SK-N-SH (cell line): ENCODE measurements at regions not wholly inside any gene's neighbourhood (a gene's known extent, or its start where the extent isn't known, plus 50 kb on each side); places are given as distances from the start of the nearest gene placed in this dataset.

Source experiments
- CTCF ChIA-PET: fragments of 300-600, 350-600 bp; formaldehyde crosslinking; extraction: SDS; loops from one replicate; lab custom pipeline; 2021; lab: Yijun Ruan, JAX
- POLR2A ChIA-PET: fragments of 350-600 bp; sonication (Branson Sonifier 250); formaldehyde crosslinking; extraction: SDS; loops from one replicate; lab custom pipeline; 2020; ENCODE audit warnings: antibody characterized with exemption, inconsistent platforms; lab: Yijun Ruan, JAX
- DNase-seq: peaks from one replicate; pipeline ENCODE4 v3.0.0; 2012
- H2AFZ ChIP-seq: fragments of 200-600 bp; sonication (generic); 2 replicates; pipeline ENCODE4 v1.8.1; 2016; ENCODE audit warnings: antibody characterized with exemption, mild to moderate bottlenecking, low read depth
- H3F3A ChIP-seq: fragments of 200-600 bp; sonication (generic); replicated peaks from 2 replicates; pipeline ENCODE3; 2016; ENCODE audit warnings: antibody characterized with exemption, mild to moderate bottlenecking; ENCODE audit not compliant: insufficient read depth
- H3K27ac ChIP-seq, 2 experiments: fragments of 200-500 bp in 1 of 2; fragments of 200-600 bp in 1 of 2; sonication (Bioruptor generic) in 1 of 2; sonication (generic), shearing (Covaris generic) in 1 of 2; 2 replicates each; pipeline versions ENCODE4 v1.5.1 to v1.6.1; 2014 to 2016; ENCODE audit warnings: low read depth in 2 of 2, inconsistent platforms in 1 of 2, low read length in 1 of 2, mild to moderate bottlenecking in 1 of 2, mixed read lengths in 1 of 2
- H3K27me3 ChIP-seq: fragments of 200-600 bp; sonication (generic), shearing (Covaris generic); 2 replicates; pipeline ENCODE4 v1.6.1; 2016; ENCODE audit warnings: mixed run types; ENCODE audit not compliant: insufficient read depth
- H3K36me3 ChIP-seq, 2 experiments: fragments of 200-500 bp in 1 of 2; fragments of 200-600 bp in 1 of 2; sonication (Bioruptor generic) in 1 of 2; sonication (generic) in 1 of 2; replicated peaks in 1 of 2; 2 replicates each; pipeline versions ENCODE3 to v1.5.1; 2014 to 2016; ENCODE audit warnings: low read length in 1 of 2, mild to moderate bottlenecking in 1 of 2; ENCODE audit not compliant: insufficient read depth in 2 of 2, control insufficient read depth in 1 of 2
- H3K4me1 ChIP-seq, 2 experiments: fragments of 200-500 bp in 1 of 2; fragments of 200-600 bp in 1 of 2; sonication (Bioruptor generic) in 1 of 2; sonication (generic), shearing (Covaris generic) in 1 of 2; 2 replicates each; pipeline versions ENCODE4 v1.5.1 to v1.6.1; 2014 to 2016; ENCODE audit warnings: low read depth in 1 of 2, low read length in 1 of 2, mixed run types in 1 of 2; ENCODE audit not compliant: insufficient read depth in 2 of 2, control insufficient read depth in 1 of 2
- H3K4me2 ChIP-seq: fragments of 200-600 bp; sonication (generic), shearing (Covaris generic); 2 replicates; pipeline ENCODE4 v1.6.1; 2017; ENCODE audit warnings: mixed run types
- H3K4me3 ChIP-seq, 2 experiments: fragments of 200-500 bp in 1 of 2; fragments of 200-600 bp in 1 of 2; sonication (Bioruptor generic) in 1 of 2; sonication (generic), shearing (Covaris generic) in 1 of 2; 2 replicates each; pipeline versions ENCODE4 v1.5.1 to v1.8.1; 2014 to 2016; ENCODE audit warnings: low read depth in 2 of 2, inconsistent platforms in 1 of 2, low read length in 1 of 2, mild to moderate bottlenecking in 1 of 2, mixed read lengths in 1 of 2, moderate library complexity in 1 of 2
- H3K79me2 ChIP-seq: fragments of 200-600 bp; sonication (generic); 2 replicates; pipeline ENCODE4 v1.8.1; 2017; ENCODE audit warnings: mild to moderate bottlenecking; ENCODE audit not compliant: insufficient read depth
- H3K9ac ChIP-seq: fragments of 200-600 bp; sonication (generic); 2 replicates; pipeline ENCODE4 v1.6.1; 2017; ENCODE audit warnings: mixed run types
- H3K9me2 ChIP-seq: fragments of 200-600 bp; sonication (generic); 2 replicates; pipeline ENCODE4 v1.6.1; 2017; ENCODE audit warnings: mixed run types
- H3K9me3 ChIP-seq: fragments of 200-600 bp; sonication (generic); 2 replicates; pipeline ENCODE4 v1.6.1; 2017; ENCODE audit warnings: mixed run types, mild to moderate bottlenecking, moderate library complexity
- H4K20me1 ChIP-seq: fragments of 200-600 bp; sonication (generic); 2 replicates; pipeline ENCODE4 v1.6.1; 2017; ENCODE audit warnings: mild to moderate bottlenecking, mixed run types; ENCODE audit not compliant: insufficient read depth
- ELF1 ChIP-seq: IDR thresholded peaks from 2 replicates; pipeline ENCODE4 v1.4.0; 2012
- EZH2phosphoT487 ChIP-seq: fragments of 200-600 bp; sonication (generic); IDR thresholded peaks from 2 replicates; pipeline ENCODE4 v1.6.1; 2017; ENCODE audit warnings: low read depth, mixed run types, mild to moderate bottlenecking, antibody characterized with exemption, moderate library complexity, borderline replicate concordance
- FOSL2 ChIP-seq: IDR thresholded peaks from 2 replicates; pipeline ENCODE4 v1.4.0; 2012; ENCODE audit warnings: low read depth, mild to moderate bottlenecking, moderate library complexity, borderline replicate concordance
- FOXJ3 ChIP-seq: sonication (generic); formaldehyde crosslinking; IDR thresholded peaks from 2 replicates; pipeline ENCODE4 v1.5.1; 2020; ENCODE audit warnings: mild to moderate bottlenecking, missing genetic modification reagents
- FOXM1 ChIP-seq: IDR thresholded peaks from 2 replicates; pipeline ENCODE4 v1.4.0; 2012; ENCODE audit warnings: low read depth, mild to moderate bottlenecking
- GABPA ChIP-seq: IDR thresholded peaks from 2 replicates; pipeline ENCODE4 v1.4.0; 2012; ENCODE audit warnings: low read depth, mild to moderate bottlenecking
- JUND ChIP-seq: IDR thresholded peaks from 2 replicates; pipeline ENCODE4 v1.4.0; 2012
- MEF2A ChIP-seq: IDR thresholded peaks from 2 replicates; pipeline ENCODE4 v1.4.0; 2012; ENCODE audit warnings: low read depth, borderline replicate concordance
- NFIC ChIP-seq: IDR thresholded peaks from 2 replicates; pipeline ENCODE4 v1.4.0; 2012; ENCODE audit warnings: borderline replicate concordance
- RCOR1 ChIP-seq: fragments of 150-350 bp; IDR thresholded peaks from 2 replicates; pipeline ENCODE4 v1.6.1; 2017; ENCODE audit warnings: antibody characterized with exemption, low read length
- RXRA ChIP-seq: IDR thresholded peaks from 2 replicates; pipeline ENCODE4 v1.4.0; 2012; ENCODE audit warnings: low read depth, mild to moderate bottlenecking, borderline replicate concordance
- SMC3 ChIP-seq: IDR thresholded peaks from 2 replicates; pipeline ENCODE4 v1.6.1; 2012; ENCODE audit warnings: low read depth, low read length, improper control_type of control experiment
- TAF1 ChIP-seq: IDR thresholded peaks from 2 replicates; pipeline ENCODE4 v1.6.1; 2012; ENCODE audit warnings: low read depth, mild to moderate bottlenecking, low read length, moderate library complexity, borderline replicate concordance
- TCF12 ChIP-seq: IDR thresholded peaks from 2 replicates; pipeline ENCODE4 v1.4.0; 2012
- TEAD4 ChIP-seq: IDR thresholded peaks from 2 replicates; pipeline ENCODE4 v1.4.0; 2012; ENCODE audit warnings: mild to moderate bottlenecking, borderline replicate concordance; ENCODE audit not compliant: insufficient read depth
- WGBS: methylation state at CpG from one replicate; pipeline ENCODE4 v1.1.6; 2017; ENCODE audit warnings: low lambda C conversion rate; 5-methylcytosine and 5-hydroxymethylcytosine counted together
- TF ChIP-seq, protein P1 (sequence below): IDR thresholded peaks from 2 replicates; pipeline ENCODE4; 2012
- TF ChIP-seq, protein P2 (sequence below): fragments of 150-350 bp; IDR thresholded peaks from 2 replicates; pipeline ENCODE4 v1.6.1; 2017; ENCODE audit warnings: antibody characterized with exemption, low read length, low read depth, borderline replicate concordance
- TF ChIP-seq, protein P3 (sequence below): IDR thresholded peaks from 2 replicates; pipeline ENCODE4 v1.4.0; 2012; ENCODE audit warnings: low read depth, borderline replicate concordance
- TF ChIP-seq, protein P4 (sequence below): IDR thresholded peaks from 2 replicates; pipeline ENCODE4 v1.4.0; 2012; ENCODE audit warnings: low read depth, borderline replicate concordance
- TF ChIP-seq, protein P5 (sequence below): fragments of 200-600 bp; sonication (generic); IDR thresholded peaks from 2 replicates; pipeline ENCODE4 v1.6.1; 2017; ENCODE audit warnings: antibody characterized with exemption, mild to moderate bottlenecking, moderate library complexity
- TF ChIP-seq, protein P6 (sequence below): fragments of 150-350 bp; IDR thresholded peaks from 2 replicates; pipeline ENCODE4 v1.6.1; 2016; ENCODE audit warnings: mild to moderate bottlenecking, low read depth, low read length

DNA sequence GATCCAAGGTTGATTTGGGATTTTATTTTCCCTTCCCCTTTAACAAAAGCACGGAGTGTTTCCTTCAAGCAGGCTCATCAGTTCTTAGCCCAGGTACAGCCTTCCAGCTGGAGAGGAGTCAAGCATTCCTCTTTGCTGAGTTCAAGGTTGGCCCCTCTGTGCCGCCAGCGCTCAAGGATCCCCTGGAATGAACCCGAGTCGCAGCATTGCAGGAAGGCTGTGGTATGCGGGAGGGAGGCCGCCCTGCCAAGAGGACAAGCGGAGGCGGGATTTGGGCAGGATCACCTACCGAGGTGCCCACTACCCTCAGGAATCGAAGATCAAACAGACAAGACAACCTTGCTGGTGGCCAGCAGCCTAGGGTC, 53.9 kb upstream of the NCOR2 start (continued):
- TF ChIP-seq TEAD4 (0 out of 2 replicates have a peak, but pooled peaks have one; percentile 26), EZH2phosphoT487 (no peak), NFIC (peak; percentile 50), JUND (no peak)
- TF ChIP-seq, protein P1, sequence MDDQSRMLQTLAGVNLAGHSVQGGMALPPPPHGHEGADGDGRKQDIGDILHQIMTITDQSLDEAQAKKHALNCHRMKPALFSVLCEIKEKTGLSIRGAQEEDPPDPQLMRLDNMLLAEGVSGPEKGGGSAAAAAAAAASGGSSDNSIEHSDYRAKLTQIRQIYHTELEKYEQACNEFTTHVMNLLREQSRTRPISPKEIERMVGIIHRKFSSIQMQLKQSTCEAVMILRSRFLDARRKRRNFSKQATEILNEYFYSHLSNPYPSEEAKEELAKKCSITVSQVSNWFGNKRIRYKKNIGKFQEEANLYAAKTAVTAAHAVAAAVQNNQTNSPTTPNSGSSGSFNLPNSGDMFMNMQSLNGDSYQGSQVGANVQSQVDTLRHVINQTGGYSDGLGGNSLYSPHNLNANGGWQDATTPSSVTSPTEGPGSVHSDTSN = no peak
- TF ChIP-seq, protein P2, sequence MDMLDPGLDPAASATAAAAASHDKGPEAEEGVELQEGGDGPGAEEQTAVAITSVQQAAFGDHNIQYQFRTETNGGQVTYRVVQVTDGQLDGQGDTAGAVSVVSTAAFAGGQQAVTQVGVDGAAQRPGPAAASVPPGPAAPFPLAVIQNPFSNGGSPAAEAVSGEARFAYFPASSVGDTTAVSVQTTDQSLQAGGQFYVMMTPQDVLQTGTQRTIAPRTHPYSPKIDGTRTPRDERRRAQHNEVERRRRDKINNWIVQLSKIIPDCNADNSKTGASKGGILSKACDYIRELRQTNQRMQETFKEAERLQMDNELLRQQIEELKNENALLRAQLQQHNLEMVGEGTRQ = no peak

DNA sequence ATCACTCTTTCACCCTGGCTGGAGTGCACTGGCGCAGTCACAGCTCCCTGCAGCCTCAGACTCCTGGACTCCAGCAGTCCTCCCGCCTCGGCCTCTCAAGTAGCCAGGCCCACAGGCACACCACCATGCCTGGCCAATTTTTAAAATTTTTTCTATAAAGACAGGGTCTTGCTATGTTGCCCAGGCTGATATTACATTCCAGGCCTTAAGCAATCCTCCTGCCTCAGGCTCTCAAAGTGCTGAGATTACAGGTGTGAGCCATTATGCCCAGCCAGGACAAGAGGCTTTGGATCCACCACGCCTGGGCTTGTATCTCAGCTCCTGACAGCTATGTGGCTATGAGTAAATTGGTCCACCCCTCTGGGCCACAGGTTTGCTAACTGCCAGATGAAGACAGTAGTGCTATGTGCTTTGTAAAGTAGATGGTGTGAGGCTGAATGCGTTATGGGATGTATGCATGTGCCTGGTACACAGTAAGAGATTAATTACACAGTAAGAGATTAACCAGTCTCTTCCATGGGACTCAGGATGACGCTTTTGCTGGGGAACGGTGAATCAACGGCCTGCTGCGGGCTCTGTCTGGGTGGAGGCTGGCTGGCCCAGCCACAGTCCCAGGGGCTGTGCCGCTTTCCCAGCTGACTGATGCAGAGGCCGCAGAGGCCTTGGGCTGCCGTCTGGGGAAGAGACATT, 53.3 kb upstream of the NCOR2 start:
- no peak for DNase-seq
- Histone ChIP-seq H3K79me2 (no peaks in the 10 kb centered on the region), H3K4me3 (no peak overlapping the region), H3K36me3 (no peaks in the 10 kb centered on the region), H3K4me2 (no peak overlapping the region), H3K9me3 (no peaks in the 10 kb centered on the region), H3K27me3 (no peaks in the 10 kb centered on the region), H3K9ac (no peak overlapping the region), H3K9me2 (no peaks in the 10 kb centered on the region), H4K20me1 (no peaks in the 10 kb centered on the region)
- POLR2A ChIA-PET = no interaction called here
- WGBS = 83% methylated on average over 12 of the region's 12 CpGs
- TF ChIP-seq, protein P3, sequence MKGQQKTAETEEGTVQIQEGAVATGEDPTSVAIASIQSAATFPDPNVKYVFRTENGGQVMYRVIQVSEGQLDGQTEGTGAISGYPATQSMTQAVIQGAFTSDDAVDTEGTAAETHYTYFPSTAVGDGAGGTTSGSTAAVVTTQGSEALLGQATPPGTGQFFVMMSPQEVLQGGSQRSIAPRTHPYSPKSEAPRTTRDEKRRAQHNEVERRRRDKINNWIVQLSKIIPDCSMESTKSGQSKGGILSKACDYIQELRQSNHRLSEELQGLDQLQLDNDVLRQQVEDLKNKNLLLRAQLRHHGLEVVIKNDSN = no peak
- TF ChIP-seq, protein P4, sequence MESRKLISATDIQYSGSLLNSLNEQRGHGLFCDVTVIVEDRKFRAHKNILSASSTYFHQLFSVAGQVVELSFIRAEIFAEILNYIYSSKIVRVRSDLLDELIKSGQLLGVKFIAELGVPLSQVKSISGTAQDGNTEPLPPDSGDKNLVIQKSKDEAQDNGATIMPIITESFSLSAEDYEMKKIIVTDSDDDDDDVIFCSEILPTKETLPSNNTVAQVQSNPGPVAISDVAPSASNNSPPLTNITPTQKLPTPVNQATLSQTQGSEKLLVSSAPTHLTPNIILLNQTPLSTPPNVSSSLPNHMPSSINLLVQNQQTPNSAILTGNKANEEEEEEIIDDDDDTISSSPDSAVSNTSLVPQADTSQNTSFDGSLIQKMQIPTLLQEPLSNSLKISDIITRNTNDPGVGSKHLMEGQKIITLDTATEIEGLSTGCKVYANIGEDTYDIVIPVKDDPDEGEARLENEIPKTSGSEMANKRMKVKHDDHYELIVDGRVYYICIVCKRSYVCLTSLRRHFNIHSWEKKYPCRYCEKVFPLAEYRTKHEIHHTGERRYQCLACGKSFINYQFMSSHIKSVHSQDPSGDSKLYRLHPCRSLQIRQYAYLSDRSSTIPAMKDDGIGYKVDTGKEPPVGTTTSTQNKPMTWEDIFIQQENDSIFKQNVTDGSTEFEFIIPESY = no peak
- TF ChIP-seq MEF2A (no peak), TCF12 (no peak), RCOR1 (no peak), NFIC (no peak), RXRA (no peak), FOXM1 (no peak), SMC3 (no peak), TEAD4 (no peak), TAF1 (no peak), GABPA (no peak), FOXJ3 (CRISPR knock-in tag) (no peak), ELF1 (no peak), FOSL2 (no peak)
- TF ChIP-seq, protein P5, sequence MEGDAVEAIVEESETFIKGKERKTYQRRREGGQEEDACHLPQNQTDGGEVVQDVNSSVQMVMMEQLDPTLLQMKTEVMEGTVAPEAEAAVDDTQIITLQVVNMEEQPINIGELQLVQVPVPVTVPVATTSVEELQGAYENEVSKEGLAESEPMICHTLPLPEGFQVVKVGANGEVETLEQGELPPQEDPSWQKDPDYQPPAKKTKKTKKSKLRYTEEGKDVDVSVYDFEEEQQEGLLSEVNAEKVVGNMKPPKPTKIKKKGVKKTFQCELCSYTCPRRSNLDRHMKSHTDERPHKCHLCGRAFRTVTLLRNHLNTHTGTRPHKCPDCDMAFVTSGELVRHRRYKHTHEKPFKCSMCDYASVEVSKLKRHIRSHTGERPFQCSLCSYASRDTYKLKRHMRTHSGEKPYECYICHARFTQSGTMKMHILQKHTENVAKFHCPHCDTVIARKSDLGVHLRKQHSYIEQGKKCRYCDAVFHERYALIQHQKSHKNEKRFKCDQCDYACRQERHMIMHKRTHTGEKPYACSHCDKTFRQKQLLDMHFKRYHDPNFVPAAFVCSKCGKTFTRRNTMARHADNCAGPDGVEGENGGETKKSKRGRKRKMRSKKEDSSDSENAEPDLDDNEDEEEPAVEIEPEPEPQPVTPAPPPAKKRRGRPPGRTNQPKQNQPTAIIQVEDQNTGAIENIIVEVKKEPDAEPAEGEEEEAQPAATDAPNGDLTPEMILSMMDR = no peak
- TF ChIP-seq, protein P6, sequence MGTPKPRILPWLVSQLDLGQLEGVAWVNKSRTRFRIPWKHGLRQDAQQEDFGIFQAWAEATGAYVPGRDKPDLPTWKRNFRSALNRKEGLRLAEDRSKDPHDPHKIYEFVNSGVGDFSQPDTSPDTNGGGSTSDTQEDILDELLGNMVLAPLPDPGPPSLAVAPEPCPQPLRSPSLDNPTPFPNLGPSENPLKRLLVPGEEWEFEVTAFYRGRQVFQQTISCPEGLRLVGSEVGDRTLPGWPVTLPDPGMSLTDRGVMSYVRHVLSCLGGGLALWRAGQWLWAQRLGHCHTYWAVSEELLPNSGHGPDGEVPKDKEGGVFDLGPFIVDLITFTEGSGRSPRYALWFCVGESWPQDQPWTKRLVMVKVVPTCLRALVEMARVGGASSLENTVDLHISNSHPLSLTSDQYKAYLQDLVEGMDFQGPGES = no peak
- TF ChIP-seq, all 33 proteins: peak for 0
- no peak overlapping the region for H3K27ac ChIP-seq
- peaks cover 0 to 11% of the 10 kb centered on the region in 2 experiments; a peak in 1 of 4 replicates for H3K4me1 ChIP-seq
- H2AFZ ChIP-seq = no peak overlapping the region
- CTCF ChIA-PET = interaction anchor here (1.0 kb wide), 1 partner anchor 18 kb away, joined by 3 read pairs; no protein-coding TSS in a partner anchor
- H3F3A ChIP-seq = no peaks in the 10 kb centered on the region
